HCT116 (cell line): ENCODE measurements at regions not wholly inside any gene's neighbourhood (a gene's known extent, or its start where the extent isn't known, plus 50 kb on each side); places are given as distances from the start of the nearest gene placed in this dataset.

Experiments used
- ATAC-seq: fragments of 200-7000 bp; cut with Tn5 transposase; 2 replicates; pipeline ENCODE4 v1.9.1; 2020; ENCODE audit warnings: mild to moderate bottlenecking, moderate library complexity
- BruUV-seq: library from RNA; stranded (reverse); fragments of 400-500 nt; replicated peaks from 2 replicates; lab custom pipeline; 2021; lab: Mats Ljungman, UMichigan
- CTCF ChIA-PET: fragments of 300-600 bp; sonication (Branson Sonifier 250); formaldehyde crosslinking; loops from one replicate; lab custom pipeline; 2021; ENCODE audit warnings: antibody characterized with exemption; lab: Charles Lee
- POLR2A ChIA-PET: fragments of 300-600, 350-600 bp; sonication (Branson Sonifier 250); formaldehyde crosslinking; loops from one replicate; lab custom pipeline; 2021; ENCODE audit warnings: antibody characterized with exemption; lab: Charles Lee
- RAD21 ChIA-PET, 2 experiments: fragments of 300-600 bp; sonication (Branson Sonifier 250); formaldehyde crosslinking; loops; one replicate each; lab custom pipeline; 2023; ENCODE audit warnings: low total read pairs in 2 of 2; ENCODE audit not compliant: uncharacterized antibody in 2 of 2, unreplicated experiment in 2 of 2, low non-redundant PET in 1 of 2; lab: Charles Lee
- DNase-seq: peaks from one replicate; pipeline ENCODE4 v3.0.0-alpha.2; 2010; ENCODE audit warnings: low read depth, low spot score
- H2AFZ ChIP-seq: fragments of 200-600 bp; shearing (Covaris generic), sonication (generic); 2 replicates; pipeline ENCODE4 v1.6.1; 2017; ENCODE audit warnings: low read depth, mixed run types, mixed read lengths, antibody characterized with exemption, low read length; ENCODE audit not compliant: poor library complexity, severe bottlenecking
- H3K27ac ChIP-seq: 2 replicates; pipeline ENCODE4 v1.5.1; 2012; ENCODE audit warnings: low read depth, low read length
- H3K27me3 ChIP-seq: fragments of 200-600 bp; sonication (generic); 2 replicates; pipeline ENCODE4 v1.6.1; 2016; ENCODE audit warnings: mixed run types, low read length, mixed read lengths; ENCODE audit not compliant: insufficient read depth
- H3K36me3 ChIP-seq, 2 experiments: fragments of 200-500 bp in 1 of 2; fragments of 200-600 bp in 1 of 2; sonication (Bioruptor generic) in 1 of 2; sonication (generic) in 1 of 2; 2 replicates each; pipeline versions ENCODE4 v1.5.1 to v1.6.1; 2014 to 2016; ENCODE audit warnings: low read length in 2 of 2, inconsistent platforms in 1 of 2, mixed read lengths in 1 of 2, mixed run types in 1 of 2; ENCODE audit not compliant: insufficient read depth in 2 of 2, control insufficient read depth in 1 of 2
- H3K4me1 ChIP-seq, 2 experiments: fragments of 200-600 bp in 1 of 2; sonication (generic) in 1 of 2; 2 replicates each; pipeline versions ENCODE4 v1.5.1 to v1.6.1; 2012 to 2017; ENCODE audit warnings: low read length in 2 of 2, inconsistent platforms in 1 of 2, mild to moderate bottlenecking in 1 of 2, mixed read lengths in 1 of 2, mixed run types in 1 of 2, moderate library complexity in 1 of 2; ENCODE audit not compliant: insufficient read depth in 2 of 2, control insufficient read depth in 1 of 2
- H3K4me2 ChIP-seq: fragments of 200-600 bp; sonication (generic); 2 replicates; pipeline ENCODE4 v1.6.1; 2017; ENCODE audit warnings: mixed run types, low read length, mixed read lengths
- H3K4me3 ChIP-seq, 2 experiments: fragments of 200-600 bp in 1 of 2; sonication (generic) in 1 of 2; replicated peaks in 1 of 2; 2 replicates each; pipeline ENCODE4 v1.5.1; 2011 to 2016; ENCODE audit warnings: low read length in 2 of 2, control low read depth in 1 of 2, low read depth in 1 of 2, mild to moderate bottlenecking in 1 of 2, mixed read lengths in 1 of 2, mixed run types in 1 of 2
- H3K79me2 ChIP-seq: fragments of 200-600 bp; sonication (generic); 2 replicates; pipeline ENCODE4 v1.6.1; 2017; ENCODE audit warnings: mild to moderate bottlenecking, mixed run types, low read length, moderate library complexity, mixed read lengths; ENCODE audit not compliant: insufficient read depth
- H3K9ac ChIP-seq: fragments of 200-600 bp; sonication (generic); 2 replicates; pipeline ENCODE4 v1.6.1; 2016; ENCODE audit warnings: low read length, mixed read lengths
- H3K9me2 ChIP-seq: fragments of 200-600 bp; sonication (generic), shearing (Covaris generic); 2 replicates; pipeline ENCODE4 v1.6.1; 2017; ENCODE audit warnings: mixed run types, mild to moderate bottlenecking, moderate library complexity; ENCODE audit not compliant: insufficient read depth
- H3K9me3 ChIP-seq, 2 experiments: fragments of 200-500 bp in 1 of 2; fragments of 200-600 bp in 1 of 2; sonication (Bioruptor generic) in 1 of 2; sonication (generic) in 1 of 2; 2 replicates each; pipeline ENCODE4 v1.6.1; 2014 to 2017; ENCODE audit warnings: low read length in 2 of 2, mixed read lengths in 2 of 2, inconsistent platforms in 1 of 2, low read depth in 1 of 2, mild to moderate bottlenecking in 1 of 2, mixed run types in 1 of 2, moderate library complexity in 1 of 2; ENCODE audit not compliant: control insufficient read depth in 1 of 2, insufficient read depth in 1 of 2
- H4K20me1 ChIP-seq: fragments of 200-600 bp; sonication (generic), shearing (Covaris generic); 2 replicates; pipeline ENCODE4 v1.6.1; 2017; ENCODE audit warnings: mixed run types, mild to moderate bottlenecking, moderate library complexity; ENCODE audit not compliant: insufficient read depth
- EZH2 ChIP-seq: fragments of 200-600 bp; sonication (generic); IDR thresholded peaks from 2 replicates; pipeline ENCODE4 v1.6.1; 2017; ENCODE audit warnings: antibody characterized with exemption, mixed run types
- EZH2phosphoT487 ChIP-seq: fragments of 200-600 bp; IDR thresholded peaks from 2 replicates; pipeline ENCODE4 v1.6.1; 2018; ENCODE audit warnings: antibody characterized with exemption, borderline replicate concordance
- FOSL1 ChIP-seq: IDR thresholded peaks from 2 replicates; pipeline ENCODE4 v1.6.1; 2012; ENCODE audit warnings: low read depth
- MAX ChIP-seq: IDR thresholded peaks from 2 replicates; pipeline ENCODE4 v1.6.1; 2012
- RAD21 ChIP-seq: IDR thresholded peaks from 2 replicates; pipeline ENCODE4 v1.6.1; 2012; ENCODE audit warnings: low read depth, mild to moderate bottlenecking
- REST ChIP-seq: IDR thresholded peaks from 2 replicates; pipeline ENCODE4 v1.6.1; 2012; ENCODE audit warnings: low read depth
- SIN3A ChIP-seq: IDR thresholded peaks from 2 replicates; pipeline ENCODE4 v1.6.1; 2012; ENCODE audit warnings: low read depth
- TCF7L2 ChIP-seq: IDR thresholded peaks from 2 replicates; pipeline ENCODE4 v1.7.0; 2011; ENCODE audit warnings: borderline replicate concordance, inconsistent platforms; ENCODE audit not compliant: insufficient read depth, insufficient read length; ENCODE audit errors: extremely low read depth
- YY1 ChIP-seq: IDR thresholded peaks from 2 replicates; pipeline ENCODE4 v1.6.1; 2011; ENCODE audit warnings: low read length, low read depth, moderate library complexity, mild to moderate bottlenecking; ENCODE audit not compliant: insufficient replicate concordance; ENCODE audit errors: extremely low read depth
- ZFX ChIP-seq: fragments of 450-650 bp; IDR thresholded peaks from 2 replicates; pipeline ENCODE4 v1.6.1; 2017
- intact Hi-C: fragments of 100-400 bp; cut with micrococcal nuclease; formaldehyde crosslinking; loops from 2 replicates; pipeline ENCODE4 v1.10.0; 2022

GRCh38 chr21:24852610-24853195, 754.6 kb downstream of the MRPL39 start:
- ChIA-PET POLR2A (no interaction called here), RAD21 (no interaction called here)
- H3K4me1 ChIP-seq, result no peaks in the 10 kb centered on the region
- BruUV-seq, result no TSS peak
- H3K4me2 ChIP-seq, result no peak overlapping the region
- no peaks in the 10 kb centered on the region for H4K20me1 ChIP-seq
- H3K9me3 ChIP-seq, result peaks cover 18% of the 10 kb centered on the region in 2 experiments; a peak in 2 of 4 replicates
- DNase-seq, result no peak
- H2AFZ ChIP-seq, result no peak overlapping the region
- H3K4me3 ChIP-seq, result no peak overlapping the region
- intact Hi-C loops, result no loop called here
- ATAC-seq, result no peak
- TF ChIP-seq RAD21, result no peak
- no peak for TF ChIP-seq EZH2
- TF ChIP-seq REST, result no peak
- TF ChIP-seq, all 23 proteins: peak for 0
- H3K9ac ChIP-seq, result no peak overlapping the region
- no peaks in the 10 kb centered on the region for H3K27me3 ChIP-seq
- no peaks in the 10 kb centered on the region for H3K36me3 ChIP-seq
- no peaks in the 10 kb centered on the region for H3K79me2 ChIP-seq
- H3K27ac ChIP-seq, result no peak overlapping the region
- H3K9me2 ChIP-seq, result no peaks in the 10 kb centered on the region
- CTCF ChIA-PET, result no interaction called here

GRCh38 chr21:24850121-24850520, 757.2 kb downstream of the MRPL39 start:
- Histone ChIP-seq H2AFZ (no peak overlapping the region), H3K27ac (no peak overlapping the region), H3K4me1 (no peaks in the 10 kb centered on the region), H3K9ac (no peak overlapping the region), H4K20me1 (no peaks in the 10 kb centered on the region), H3K79me2 (no peaks in the 10 kb centered on the region), H3K9me2 (no peaks in the 10 kb centered on the region), H3K27me3 (no peaks in the 10 kb centered on the region), H3K4me3 (no peak overlapping the region), H3K9me3 (peaks cover 12 to 13% of the 10 kb centered on the region in 2 experiments; a peak in 2 of 4 replicates), H3K4me2 (no peak overlapping the region), H3K36me3 (no peaks in the 10 kb centered on the region)
- ChIA-PET POLR2A (no interaction called here), RAD21 (no interaction called here), CTCF (no interaction called here)
- ATAC-seq (no peak), DNase-seq (no peak)
- TF ChIP-seq ZFX (no peak), MAX (no peak), RAD21 (no peak), EZH2phosphoT487 (no peak), TCF7L2 (no peak), FOSL1 (no peak), YY1 (no peak), SIN3A (no peak)
- intact Hi-C loops, result no loop called here
- no TSS peak for BruUV-seq
